ENCODE measurements at regions not wholly inside any gene's neighbourhood (a gene's known extent, or its start where the extent isn't known, plus 50 kb on each side); places are given as distances from the start of the nearest gene placed in this dataset.

- Histone ChIP-seq H4K20me1 (ENCODE audit: insufficient read depth, low read length) (no peaks in the 10 kb centered on the region), H2BK15ac (ENCODE audit: low read depth, low read length) (no peak overlapping the region), H3K36me3 (ENCODE audit: control insufficient read depth, insufficient read depth, low read length) (no peaks in the 10 kb centered on the region), H3K23ac (ENCODE audit: low read depth, low read length) (no peak overlapping the region), H2BK20ac (ENCODE audit: low read depth, low read length) (no peak overlapping the region), H2AK9ac (replicated peaks; ENCODE audit: low read depth, low read length, poor library complexity) (no peak overlapping the region), H3K18ac (ENCODE audit: low read depth, low read length) (no peak overlapping the region), H3K56ac (ENCODE audit: extremely low read depth, insufficient read depth, low read length) (no peak overlapping the region), H3K9me1 (ENCODE audit: insufficient read depth, low read length) (no peaks in the 10 kb centered on the region), H3K9ac (ENCODE audit: low read depth, low read length) (no peak overlapping the region), H4K8ac (ENCODE audit: low read depth in 2 of 2, low read length in 2 of 2) (no peak overlapping the region), H2AFZ (replicated peaks; ENCODE audit: low read length, poor library complexity) (no peak overlapping the region), H2AK5ac (ENCODE audit: low read depth, low read length) (no peak overlapping the region), H3K4me1 (ENCODE audit: control insufficient read depth, insufficient read depth, low read length) (no peaks in the 10 kb centered on the region), H3K14ac (replicated peaks; ENCODE audit: low read depth, low read length) (no peak overlapping the region), H2BK120ac (ENCODE audit: low read depth, low read length) (no peak overlapping the region), H3K4ac (ENCODE audit: low read depth, low read length) (no peak overlapping the region), H2BK5ac (ENCODE audit: low read depth, low read length, poor library complexity, severe bottlenecking) (no peak overlapping the region), H3K9me3 (ENCODE audit: control insufficient read depth, insufficient read depth, low read length) (0 out of 2 replicates have a peak, but pooled peaks cover 3% of the 10 kb centered on the region), H3K79me1 (ENCODE audit: low read depth in 1 of 2, low read length in 2 of 2) (no peaks in the 10 kb centered on the region), H3K4me3 (ENCODE audit: insufficient read depth, low read depth, low read length) (no peak overlapping the region), H3K27me3 (ENCODE audit: control insufficient read depth, insufficient read depth, low read length) (no peaks in the 10 kb centered on the region), H3K27ac (ENCODE audit: insufficient read depth, low read length) (no peak overlapping the region), H4K5ac (ENCODE audit: low read depth, low read length) (no peak overlapping the region), H4K91ac (ENCODE audit: insufficient read depth, low read depth, low read length) (no peak overlapping the region), H3K4me2 (ENCODE audit: low read depth, low read length) (no peak overlapping the region)
- no CpG with 5 or more reads among the region's 4 CpGs for WGBS, 2 experiments (ENCODE audit: extremely low coverage in 2 of 2, insufficient read length in 1 of 2)
- no peak for DNase-seq
- CTCF ChIA-PET = no interaction called here
- dilution Hi-C loops (cut with HindIII; ENCODE audit: low sequenced_read_pairs, unreplicated experiment) (no loop called here), in situ Hi-C loops (cut with MboI; ENCODE audit: low sequenced_read_pairs) (no loop called here), intact Hi-C loops (cut with micrococcal nuclease) (no loop called here)
- TF ChIP-seq MAZ (IDR thresholded peaks at IDR 0.05; ENCODE audit: borderline replicate concordance, low read depth, low read length) (no peak), RAD21 (IDR thresholded peaks at IDR 0.05; ENCODE audit: low read length) (no peak), NFE2L2 (IDR thresholded peaks at IDR 0.05; ENCODE audit: low read depth, low read length) (no peak), RFX5 (IDR thresholded peaks at IDR 0.05; ENCODE audit: low read depth, low read length) (no peak), CTCF (conservative IDR thresholded peaks at IDR 0.05; ENCODE audit: low read depth, low read length) (no peak), BHLHE40 (IDR thresholded peaks at IDR 0.05; ENCODE audit: low read depth, low read length) (no peak), MXI1 (IDR thresholded peaks at IDR 0.05; ENCODE audit: borderline replicate concordance, low read depth, low read length) (no peak), FOS (IDR thresholded peaks at IDR 0.05; ENCODE audit: low read depth, low read length) (no peak), CEBPB (IDR thresholded peaks at IDR 0.05; ENCODE audit: low read depth, low read length) (no peak), POLR2A (IDR thresholded peaks at IDR 0.05; ENCODE audit: low read depth, low read length) (no peak), CHD1 (IDR thresholded peaks at IDR 0.05; ENCODE audit: low read depth, low read length) (no peak), RCOR1 (IDR thresholded peaks at IDR 0.05; ENCODE audit: insufficient replicate concordance, low read length) (no peak), SMC3 (IDR thresholded peaks at IDR 0.05; ENCODE audit: low read depth, low read length) (no peak), MAFK (IDR thresholded peaks at IDR 0.05; ENCODE audit: low read depth, low read length) (no peak)
- TF ChIP-seq, protein P1, sequence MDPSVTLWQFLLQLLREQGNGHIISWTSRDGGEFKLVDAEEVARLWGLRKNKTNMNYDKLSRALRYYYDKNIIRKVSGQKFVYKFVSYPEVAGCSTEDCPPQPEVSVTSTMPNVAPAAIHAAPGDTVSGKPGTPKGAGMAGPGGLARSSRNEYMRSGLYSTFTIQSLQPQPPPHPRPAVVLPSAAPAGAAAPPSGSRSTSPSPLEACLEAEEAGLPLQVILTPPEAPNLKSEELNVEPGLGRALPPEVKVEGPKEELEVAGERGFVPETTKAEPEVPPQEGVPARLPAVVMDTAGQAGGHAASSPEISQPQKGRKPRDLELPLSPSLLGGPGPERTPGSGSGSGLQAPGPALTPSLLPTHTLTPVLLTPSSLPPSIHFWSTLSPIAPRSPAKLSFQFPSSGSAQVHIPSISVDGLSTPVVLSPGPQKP (IDR thresholded peaks at IDR 0.05; ENCODE audit: borderline replicate concordance, low read depth, low read length) = no peak
- TF ChIP-seq, protein P2, sequence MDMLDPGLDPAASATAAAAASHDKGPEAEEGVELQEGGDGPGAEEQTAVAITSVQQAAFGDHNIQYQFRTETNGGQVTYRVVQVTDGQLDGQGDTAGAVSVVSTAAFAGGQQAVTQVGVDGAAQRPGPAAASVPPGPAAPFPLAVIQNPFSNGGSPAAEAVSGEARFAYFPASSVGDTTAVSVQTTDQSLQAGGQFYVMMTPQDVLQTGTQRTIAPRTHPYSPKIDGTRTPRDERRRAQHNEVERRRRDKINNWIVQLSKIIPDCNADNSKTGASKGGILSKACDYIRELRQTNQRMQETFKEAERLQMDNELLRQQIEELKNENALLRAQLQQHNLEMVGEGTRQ (IDR thresholded peaks at IDR 0.05; ENCODE audit: low read depth, low read length) = no peak
- POLR2A ChIA-PET (ENCODE audit: unreplicated experiment) = no interaction called here
- ATAC-seq (ENCODE audit: low read depth) = no peak
- no TSS peak for BruUV-seq (replicated peaks)
Observed at GRCh38 chr12:84172823-84173424, 739.7 kb downstream of the SLC6A15 start.

Data from IMR-90 (cell line).